Activated CD8-positive, alpha-beta T cell treated with anti-CD3 and anti-CD28 coated beads for 36 hours (primary cell): ENCODE measurements at regions not wholly inside any gene's neighbourhood (a gene's known extent, or its start where the extent isn't known, plus 50 kb on each side); places are given as distances from the start of the nearest gene placed in this dataset.

Experiments
- ATAC-seq: fragments of 200-7000 bp; cut with Tn5 transposase; one replicate; pipeline ENCODE4 v1.10.0; 2021; ENCODE audit warnings: mild to moderate bottlenecking, moderate library complexity
- CTCF ChIA-PET: fragments of 350-600 bp; sonication (Branson Sonifier 250); formaldehyde crosslinking; loops from one replicate; lab custom pipeline; 2021; ENCODE audit warnings: antibody characterized with exemption; lab: Charles Lee
- POLR2A ChIA-PET: fragments of 350-600 bp; sonication (Branson Sonifier 250); formaldehyde crosslinking; loops from one replicate; lab custom pipeline; 2021; ENCODE audit warnings: antibody characterized with exemption; lab: Charles Lee
- DNase-seq: peaks from one replicate; pipeline ENCODE4 v3.0.0-alpha.2; 2020
- H3K27ac Mint-ChIP-seq: one replicate; pipeline ENCODE4 v1.8.0; 2021; ENCODE audit warnings: mild to moderate bottlenecking, mixed read lengths
- H3K27me3 Mint-ChIP-seq: one replicate; pipeline ENCODE4 v1.8.0; 2021; ENCODE audit warnings: mixed read lengths
- H3K36me3 Mint-ChIP-seq: one replicate; pipeline ENCODE4 v1.8.0; 2021; ENCODE audit warnings: low read depth, mixed read lengths
- H3K4me1 Mint-ChIP-seq: one replicate; pipeline ENCODE4 v1.8.0; 2021; ENCODE audit warnings: low read depth, mixed read lengths
- H3K4me3 Mint-ChIP-seq: one replicate; pipeline ENCODE4 v1.8.0; 2021; ENCODE audit warnings: mild to moderate bottlenecking, moderate library complexity, mixed read lengths
- H3K9me3 Mint-ChIP-seq: one replicate; pipeline ENCODE4 v1.8.0; 2021; ENCODE audit warnings: mixed read lengths
- CTCF ChIP-seq: fragments of 200-600 bp; IDR thresholded peaks from one replicate; pipeline ENCODE4 v1.8.0; 2022; ENCODE audit warnings: antibody characterized with exemption, mild to moderate bottlenecking
- intact Hi-C: fragments of 100-400 bp; cut with micrococcal nuclease; formaldehyde crosslinking; loops from one replicate; pipeline ENCODE4 v1.10.0; 2022

GRCh38 chr14:34259996-34260395 lies 202.0 kb downstream of the SPTSSA start:
- Mint-ChIP-seq H3K27ac (no peak overlapping the region), H3K36me3 (no peaks in the 10 kb centered on the region), H3K27me3 (peaks cover 11% of the 10 kb centered on the region), H3K4me3 (no peak overlapping the region), H3K9me3 (no peaks in the 10 kb centered on the region), H3K4me1 (no peaks in the 10 kb centered on the region)
- ATAC-seq (no peak), DNase-seq (no peak)
- ChIA-PET POLR2A (no interaction called here), CTCF (no interaction called here)
- TF ChIP-seq CTCF = no peak
- intact Hi-C loops = no loop called here

- no peak overlapping the region for H3K4me3 Mint-ChIP-seq
- no peak for ATAC-seq
- no peaks in the 10 kb centered on the region for H3K4me1 Mint-ChIP-seq
- intact Hi-C loops = no loop called here
- DNase-seq = no peak
- H3K27me3 Mint-ChIP-seq = peaks cover 11% of the 10 kb centered on the region
- ChIA-PET POLR2A (no interaction called here), CTCF (interaction anchor here (1.0 kb wide), 1 partner anchor 11 kb away, joined by 4 read pairs; no protein-coding TSS in a partner anchor)
- H3K36me3 Mint-ChIP-seq = no peaks in the 10 kb centered on the region
- TF ChIP-seq CTCF = no peak
- no peaks in the 10 kb centered on the region for H3K9me3 Mint-ChIP-seq
- no peak overlapping the region for H3K27ac Mint-ChIP-seq
These were observed 203.7 kb downstream of the SPTSSA start for GRCh38 chr14:34258318-34258717.

- DNase-seq = no peak
- Mint-ChIP-seq H3K27me3 (peaks cover 11% of the 10 kb centered on the region), H3K36me3 (no peaks in the 10 kb centered on the region), H3K27ac (no peak overlapping the region), H3K9me3 (no peaks in the 10 kb centered on the region), H3K4me3 (no peak overlapping the region), H3K4me1 (no peaks in the 10 kb centered on the region)
- POLR2A ChIA-PET = no interaction called here
- TF ChIP-seq CTCF = no peak
- intact Hi-C loops = no loop called here
- ATAC-seq = no peak
- CTCF ChIA-PET = no interaction called here
These were observed 204.5 kb downstream of the SPTSSA start for GRCh38 chr14:34257505-34257904.

- no peak overlapping the region for H3K27ac Mint-ChIP-seq
- intact Hi-C loops = no loop called here
- H3K4me3 Mint-ChIP-seq = no peak overlapping the region
- H3K9me3 Mint-ChIP-seq = no peaks in the 10 kb centered on the region
- no peaks in the 10 kb centered on the region for H3K36me3 Mint-ChIP-seq
- ATAC-seq (no peak), DNase-seq (no peak)
- no peaks in the 10 kb centered on the region for H3K4me1 Mint-ChIP-seq
- TF ChIP-seq CTCF = no peak
- POLR2A ChIA-PET = interaction anchor here (0.7 kb wide), 1 partner anchor 63 kb away, joined by 3 read pairs; no protein-coding TSS in a partner anchor
- CTCF ChIA-PET = no interaction called here
- peaks cover 11% of the 10 kb centered on the region for H3K27me3 Mint-ChIP-seq
These were observed 205.8 kb downstream of the SPTSSA start for GRCh38 chr14:34256223-34256622.

GRCh38 chr14:34254571-34254970 lies 207.5 kb downstream of the SPTSSA start:
- H3K4me1 Mint-ChIP-seq = no peaks in the 10 kb centered on the region
- ChIA-PET CTCF (no interaction called here), POLR2A (no interaction called here)
- intact Hi-C loops = no loop called here
- TF ChIP-seq CTCF = no peak
- H3K36me3 Mint-ChIP-seq = no peaks in the 10 kb centered on the region
- H3K4me3 Mint-ChIP-seq = no peak overlapping the region
- H3K27ac Mint-ChIP-seq = no peak overlapping the region
- peaks cover 7% of the 10 kb centered on the region for H3K27me3 Mint-ChIP-seq
- no peak for DNase-seq
- ATAC-seq = no peak
- H3K9me3 Mint-ChIP-seq = no peaks in the 10 kb centered on the region
